IMR-90 (cell line): ENCODE measurements at regions not wholly inside any gene's neighbourhood (a gene's known extent, or its start where the extent isn't known, plus 50 kb on each side); places are given as distances from the start of the nearest gene placed in this dataset.

Experiments used
- ATAC-seq: fragments of 200-7000 bp; cut with Tn5 transposase; 2 replicates; pipeline ENCODE4 v1.9.1; 2020; ENCODE audit warnings: low read depth, mild to moderate bottlenecking, moderate library complexity
- BruUV-seq: library from RNA; stranded (reverse); fragments of 400-500 nt; replicated peaks from 2 replicates; lab custom pipeline; 2021; lab: Mats Ljungman, UMichigan
- CTCF ChIA-PET: fragments of 300-600 bp; formaldehyde crosslinking; extraction: SDS; loops from one replicate; lab custom pipeline; 2021; ENCODE audit warnings: antibody characterized with exemption; lab: Yijun Ruan, JAX
- POLR2A ChIA-PET: fragments of 300-600 bp; sonication (Branson Sonifier 250); formaldehyde crosslinking; loops from one replicate; lab custom pipeline; 2022; ENCODE audit warnings: antibody characterized with exemption; ENCODE audit not compliant: unreplicated experiment; lab: Charles Lee
- DNase-seq: peaks from one replicate; pipeline ENCODE4 v3.0.0; 2013
- H2AFZ ChIP-seq: replicated peaks from 2 replicates; pipeline ENCODE3; 2013; ENCODE audit warnings: low read length, mild to moderate bottlenecking; ENCODE audit not compliant: poor library complexity
- H2AK5ac ChIP-seq: 2 replicates; pipeline ENCODE4 v1.6.1; 2013; ENCODE audit warnings: low read depth, low read length, inconsistent platforms
- H2AK9ac ChIP-seq: replicated peaks from 2 replicates; pipeline ENCODE3; 2013; ENCODE audit warnings: mild to moderate bottlenecking, low read depth, low read length, moderate library complexity; ENCODE audit not compliant: poor library complexity
- H2BK120ac ChIP-seq: 2 replicates; pipeline ENCODE4 v1.6.1; 2013; ENCODE audit warnings: low read depth, low read length, inconsistent platforms
- H2BK15ac ChIP-seq: 3 replicates; pipeline ENCODE4 v1.6.1; 2013; ENCODE audit warnings: low read depth, low read length, inconsistent platforms
- H2BK20ac ChIP-seq: 2 replicates; pipeline ENCODE4 v1.6.1; 2013; ENCODE audit warnings: low read depth, mild to moderate bottlenecking, inconsistent platforms, low read length, moderate library complexity
- H2BK5ac ChIP-seq: 2 replicates; pipeline ENCODE4 v1.6.1; 2013; ENCODE audit warnings: mild to moderate bottlenecking, low read depth, low read length, inconsistent platforms; ENCODE audit not compliant: poor library complexity, severe bottlenecking
- H3K14ac ChIP-seq: replicated peaks from 2 replicates; pipeline ENCODE4 v1.6.1; 2013; ENCODE audit warnings: low read depth, low read length, inconsistent platforms
- H3K18ac ChIP-seq: 2 replicates; pipeline ENCODE4 v1.6.1; 2013; ENCODE audit warnings: low read depth, low read length, control low read depth
- H3K23ac ChIP-seq: 2 replicates; pipeline ENCODE4 v1.6.1; 2013; ENCODE audit warnings: low read depth, low read length, inconsistent platforms
- H3K27ac ChIP-seq: 2 replicates; pipeline ENCODE4 v1.5.1; 2013; ENCODE audit warnings: mild to moderate bottlenecking, control low read depth, low read length; ENCODE audit not compliant: insufficient read depth
- H3K27me3 ChIP-seq: 2 replicates; pipeline ENCODE4 v1.6.1; 2013; ENCODE audit warnings: low read length; ENCODE audit not compliant: control insufficient read depth, insufficient read depth
- H3K36me3 ChIP-seq: 2 replicates; pipeline ENCODE4 v1.6.1; 2013; ENCODE audit warnings: low read length, mixed read lengths; ENCODE audit not compliant: control insufficient read depth, insufficient read depth
- H3K4ac ChIP-seq: 2 replicates; pipeline ENCODE4 v1.6.1; 2013; ENCODE audit warnings: low read depth, low read length, inconsistent platforms
- H3K4me1 ChIP-seq: 2 replicates; pipeline ENCODE4 v1.6.1; 2013; ENCODE audit warnings: low read length, mixed read lengths; ENCODE audit not compliant: control insufficient read depth, insufficient read depth
- H3K4me2 ChIP-seq: 2 replicates; pipeline ENCODE4 v1.6.1; 2013; ENCODE audit warnings: low read depth, mild to moderate bottlenecking, control low read depth, low read length, moderate library complexity
- H3K4me3 ChIP-seq: 2 replicates; pipeline ENCODE4 v1.5.1; 2013; ENCODE audit warnings: low read depth, mild to moderate bottlenecking, control low read depth, low read length, moderate library complexity; ENCODE audit not compliant: insufficient read depth
- H3K56ac ChIP-seq: 2 replicates; pipeline ENCODE4 v1.6.1; 2013; ENCODE audit warnings: low read length, inconsistent platforms; ENCODE audit not compliant: insufficient read depth; ENCODE audit errors: extremely low read depth
- H3K79me1 ChIP-seq, 2 experiments: 2 replicates each; pipeline ENCODE4 v1.6.1; 2013; ENCODE audit warnings: low read length in 2 of 2, inconsistent platforms in 1 of 2, low read depth in 1 of 2
- H3K9ac ChIP-seq: 2 replicates; pipeline ENCODE4 v1.6.1; 2013; ENCODE audit warnings: low read depth, low read length, control low read depth
- H3K9me1 ChIP-seq: 2 replicates; pipeline ENCODE4 v1.6.1; 2013; ENCODE audit warnings: low read length, inconsistent platforms; ENCODE audit not compliant: insufficient read depth
- H3K9me3 ChIP-seq: 2 replicates; pipeline ENCODE4 v1.6.1; 2013; ENCODE audit warnings: low read length; ENCODE audit not compliant: control insufficient read depth, insufficient read depth
- H4K20me1 ChIP-seq: 2 replicates; pipeline ENCODE4 v1.6.1; 2013; ENCODE audit warnings: low read length, inconsistent platforms; ENCODE audit not compliant: insufficient read depth
- H4K5ac ChIP-seq: 2 replicates; pipeline ENCODE4 v1.6.1; 2013; ENCODE audit warnings: mild to moderate bottlenecking, low read depth, low read length, control low read depth
- H4K8ac ChIP-seq, 2 experiments: 2 replicates each; pipeline ENCODE4 v1.6.1; 2013; ENCODE audit warnings: low read depth in 2 of 2, low read length in 2 of 2, control low read depth in 1 of 2, inconsistent platforms in 1 of 2
- H4K91ac ChIP-seq: 2 replicates; pipeline ENCODE4 v1.6.1; 2013; ENCODE audit warnings: low read depth, low read length, inconsistent platforms; ENCODE audit not compliant: insufficient read depth
- BHLHE40 ChIP-seq: fragments of 150-350 bp; IDR thresholded peaks from 2 replicates; pipeline ENCODE4 v1.6.1; 2016; ENCODE audit warnings: mild to moderate bottlenecking, low read depth, low read length
- CEBPB ChIP-seq: IDR thresholded peaks from 2 replicates; pipeline ENCODE4 v1.6.1; 2012; ENCODE audit warnings: low read depth, low read length, improper control_type of control experiment
- ELK1 ChIP-seq: fragments of 150-350 bp; IDR thresholded peaks from 2 replicates; pipeline ENCODE4 v1.6.1; 2016; ENCODE audit warnings: low read depth, mild to moderate bottlenecking, low read length, moderate library complexity, borderline replicate concordance
- MAFK ChIP-seq: IDR thresholded peaks from 2 replicates; pipeline ENCODE4 v1.6.1; 2012; ENCODE audit warnings: low read depth, low read length, improper control_type of control experiment
- POLR2A ChIP-seq: IDR thresholded peaks from 2 replicates; pipeline ENCODE4 v1.6.1; 2012; ENCODE audit warnings: mild to moderate bottlenecking, low read depth, low read length
- RFX5 ChIP-seq: IDR thresholded peaks from 2 replicates; pipeline ENCODE4 v1.8.0; 2012; ENCODE audit warnings: low read depth, mild to moderate bottlenecking, low read length, moderate library complexity
- USF2 ChIP-seq: fragments of 150-350 bp; IDR thresholded peaks from 2 replicates; pipeline ENCODE4 v1.6.1; 2017; ENCODE audit warnings: mild to moderate bottlenecking, antibody characterized with exemption, low read length, low read depth
- dilution Hi-C: fragments of 300-500 bp; cut with HindIII; formaldehyde crosslinking; loops from one replicate; pipeline ENCODE4 v1.14.3; 2018; ENCODE audit warnings: low sequenced_read_pairs; ENCODE audit not compliant: unreplicated experiment
- in situ Hi-C: fragments of 300-500 bp; cut with MboI; formaldehyde crosslinking; loops from 3 replicates; pipeline ENCODE4 v1.14.3; 2019; ENCODE audit warnings: low sequenced_read_pairs, inconsistent platforms, mixed read lengths
- intact Hi-C: fragments of 100-400 bp; cut with micrococcal nuclease; formaldehyde crosslinking; loops from 2 replicates; pipeline ENCODE4 v1.10.0; 2022

DNA sequence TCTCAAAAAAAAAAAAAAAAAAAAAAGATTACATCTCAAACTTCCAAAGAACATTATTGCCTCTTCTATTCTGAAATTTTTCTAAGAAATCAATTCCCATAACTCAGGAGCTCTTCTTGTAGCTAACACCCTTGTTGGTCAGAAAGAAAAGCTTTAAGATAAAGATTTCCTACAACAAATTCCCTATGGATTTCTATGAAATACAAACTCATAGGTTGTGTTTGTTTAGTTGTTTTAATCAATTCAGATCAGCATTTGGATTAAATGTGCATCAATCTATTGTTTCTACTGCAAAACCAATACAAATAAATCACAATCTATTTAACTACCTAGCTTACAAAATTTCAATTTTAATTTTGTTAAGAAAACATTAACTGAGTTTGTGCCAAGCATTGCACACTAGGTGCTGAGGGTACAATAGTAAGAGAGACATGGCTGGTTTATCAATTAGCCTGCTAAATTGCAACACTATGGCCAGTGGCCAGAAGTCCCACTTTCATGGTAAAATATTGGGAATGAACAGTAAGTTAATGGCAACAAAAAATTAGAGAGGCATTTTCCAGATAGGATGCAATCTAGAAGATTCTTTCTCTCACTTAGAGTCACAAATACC lies 80.2 kb upstream of the MYCN start:
- Histone ChIP-seq H3K27ac (no peak overlapping the region), H3K14ac (no peak overlapping the region), H4K5ac (no peak overlapping the region), H3K9me1 (no peaks in the 10 kb centered on the region), H3K18ac (no peak overlapping the region), H3K56ac (no peak overlapping the region), H4K8ac (no peak overlapping the region), H2BK20ac (no peak overlapping the region), H3K27me3 (no peaks in the 10 kb centered on the region), H3K4me3 (no peak overlapping the region), H2AK9ac (no peak overlapping the region), H3K79me1 (no peaks in the 10 kb centered on the region), H3K36me3 (no peaks in the 10 kb centered on the region), H2AFZ (no peak overlapping the region), H2BK5ac (no peak overlapping the region), H3K4me1 (no peaks in the 10 kb centered on the region), H3K23ac (no peak overlapping the region), H3K9me3 (peaks cover 10% of the 10 kb centered on the region), H2AK5ac (no peak overlapping the region), H2BK15ac (no peak overlapping the region), H3K9ac (no peak overlapping the region), H3K4me2 (no peak overlapping the region), H3K4ac (no peak overlapping the region), H2BK120ac (no peak overlapping the region), H4K20me1 (no peaks in the 10 kb centered on the region), H4K91ac (no peak overlapping the region)
- TF ChIP-seq RFX5 (no peak), BHLHE40 (no peak), MAFK (no peak), CEBPB (no peak), POLR2A (no peak), USF2 (no peak), ELK1 (no peak)
- no peak for DNase-seq
- POLR2A ChIA-PET = no interaction called here
- CTCF ChIA-PET = no interaction called here
- dilution Hi-C loops (no loop called here), in situ Hi-C loops (no loop called here), intact Hi-C loops (no loop called here)
- no peak for ATAC-seq
- BruUV-seq = no TSS peak
